ENCODE measurements at regions not wholly inside any gene's neighbourhood (a gene's known extent, or its start where the extent isn't known, plus 50 kb on each side); places are given as distances from the start of the nearest gene placed in this dataset.
"Not testable (repeated sequence)": the region's sequence is repeated elsewhere in the genome, so short reads cannot be mapped to it uniquely, and the experiment has no call there.

- Histone ChIP-seq H3K36me3 (ENCODE audit: control insufficient read depth in 4 of 4, insufficient read depth in 4 of 4, low read length in 4 of 4) (no peaks in the 10 kb centered on the region), H3K9me3 (ENCODE audit: control insufficient read depth in 4 of 4, insufficient read depth in 3 of 4, low read length in 3 of 4) (no peaks in the 10 kb centered on the region), H3K27me3 (ENCODE audit: control insufficient read depth in 3 of 3, insufficient read depth in 3 of 3, low read length in 2 of 3) (no peaks in the 10 kb centered on the region), H3K4me1 (ENCODE audit: control insufficient read depth in 5 of 5, insufficient read depth in 5 of 5, low read length in 5 of 5) (no peaks in the 10 kb centered on the region), H3K9ac (ENCODE audit: insufficient read depth in 1 of 2, low read length in 2 of 2) (no peak overlapping the region), H3K27ac (ENCODE audit: low read depth in 1 of 2, low read length in 1 of 2) (no peak overlapping the region), H3K4me3 (no peak overlapping the region)
- 83 to 89% methylated on average over 3 of the region's 3 CpGs for WGBS, 2 donors
- ATAC-seq (ENCODE audit: insufficient read depth, low FRiP score) = no peak
- no peak for TF ChIP-seq CTCF (IDR thresholded peaks at IDR 0.05; ENCODE audit: control extremely low read depth, extremely low read depth)
- DNase-seq = no peak
Observed at GRCh38 chr21:19198801-19199200, 795.2 kb upstream of the TMPRSS15 start.

- TF ChIP-seq CTCF (IDR thresholded peaks at IDR 0.05; ENCODE audit: control extremely low read depth, extremely low read depth) = no peak
- Histone ChIP-seq H3K4me1 (ENCODE audit: control insufficient read depth in 5 of 5, insufficient read depth in 5 of 5, low read length in 5 of 5) (no peaks in the 10 kb centered on the region), H3K27ac (ENCODE audit: low read depth in 1 of 2, low read length in 1 of 2) (no peak overlapping the region), H3K36me3 (ENCODE audit: control insufficient read depth in 4 of 4, insufficient read depth in 4 of 4, low read length in 4 of 4) (no peaks in the 10 kb centered on the region), H3K27me3 (ENCODE audit: control insufficient read depth in 3 of 3, insufficient read depth in 3 of 3, low read length in 2 of 3) (no peaks in the 10 kb centered on the region), H3K9ac (ENCODE audit: insufficient read depth in 1 of 2, low read length in 2 of 2) (no peak overlapping the region), H3K9me3 (ENCODE audit: control insufficient read depth in 4 of 4, insufficient read depth in 3 of 4, low read length in 3 of 4) (peaks cover 0 to 1% (median 0%) of the 10 kb centered on the region in 4 donors), H3K4me3 (no peak overlapping the region)
- DNase-seq (no peak), ATAC-seq (ENCODE audit: insufficient read depth, low FRiP score) (no peak)
Observed at GRCh38 chr21:19218163-19218562, 814.6 kb upstream of the TMPRSS15 start.

GRCh38 chr21:19224090-19224489, 820.5 kb upstream of the TMPRSS15 start:
- no peak overlapping the region for H3K27ac ChIP-seq (ENCODE audit: low read depth in 1 of 2, low read length in 1 of 2)
- WGBS, 2 donors = 87 to 90% methylated on average over 12 of the region's 12 CpGs
- H3K4me1 ChIP-seq (ENCODE audit: control insufficient read depth in 5 of 5, insufficient read depth in 5 of 5, low read length in 5 of 5) = no peaks in the 10 kb centered on the region
- H3K9ac ChIP-seq (ENCODE audit: insufficient read depth in 1 of 2, low read length in 2 of 2) = no peak overlapping the region
- ATAC-seq (ENCODE audit: insufficient read depth, low FRiP score) = no peak
- H3K4me3 ChIP-seq = no peak overlapping the region
- no peaks in the 10 kb centered on the region for H3K9me3 ChIP-seq (ENCODE audit: control insufficient read depth in 4 of 4, insufficient read depth in 3 of 4, low read length in 3 of 4)
- no peaks in the 10 kb centered on the region for H3K36me3 ChIP-seq (ENCODE audit: control insufficient read depth in 4 of 4, insufficient read depth in 4 of 4, low read length in 4 of 4)
- no peaks in the 10 kb centered on the region for H3K27me3 ChIP-seq (ENCODE audit: control insufficient read depth in 3 of 3, insufficient read depth in 3 of 3, low read length in 2 of 3)
- DNase-seq = no peak
- TF ChIP-seq CTCF (IDR thresholded peaks at IDR 0.05; ENCODE audit: control extremely low read depth, extremely low read depth) = no peak

- H3K9ac ChIP-seq (ENCODE audit: insufficient read depth in 1 of 2, low read length in 2 of 2) = no peak overlapping the region
- no peaks in the 10 kb centered on the region for H3K36me3 ChIP-seq (ENCODE audit: control insufficient read depth in 4 of 4, insufficient read depth in 4 of 4, low read length in 4 of 4)
- H3K4me3 ChIP-seq = no peak overlapping the region
- no peak for DNase-seq
- H3K27me3 ChIP-seq (ENCODE audit: control insufficient read depth in 3 of 3, insufficient read depth in 3 of 3, low read length in 2 of 3) = no peaks in the 10 kb centered on the region
- 60 to 77% methylated on average over 1 of the region's 1 CpG for WGBS, 2 donors
- H3K4me1 ChIP-seq (ENCODE audit: control insufficient read depth in 5 of 5, insufficient read depth in 5 of 5, low read length in 5 of 5) = no peaks in the 10 kb centered on the region
- no peaks in the 10 kb centered on the region for H3K9me3 ChIP-seq (ENCODE audit: control insufficient read depth in 4 of 4, insufficient read depth in 3 of 4, low read length in 3 of 4)
- no peak overlapping the region for H3K27ac ChIP-seq (ENCODE audit: low read depth in 1 of 2, low read length in 1 of 2)
- no peak for ATAC-seq (ENCODE audit: insufficient read depth, low FRiP score)
- TF ChIP-seq CTCF (IDR thresholded peaks at IDR 0.05; ENCODE audit: control extremely low read depth, extremely low read depth) = no peak
Observed at GRCh38 chr21:19228226-19228625, 824.6 kb upstream of the TMPRSS15 start.

- not testable (repeated sequence) for H3K4me3 ChIP-seq; ATAC-seq (ENCODE audit: insufficient read depth, low FRiP score); H3K36me3 ChIP-seq (ENCODE audit: control insufficient read depth in 4 of 4, insufficient read depth in 4 of 4, low read length in 4 of 4); H3K4me1 ChIP-seq (ENCODE audit: control insufficient read depth in 5 of 5, insufficient read depth in 5 of 5, low read length in 5 of 5); H3K9ac ChIP-seq (ENCODE audit: insufficient read depth in 1 of 2, low read length in 2 of 2); H3K27me3 ChIP-seq (ENCODE audit: control insufficient read depth in 3 of 3, insufficient read depth in 3 of 3, low read length in 2 of 3); H3K9me3 ChIP-seq (ENCODE audit: control insufficient read depth in 4 of 4, insufficient read depth in 3 of 4, low read length in 3 of 4); H3K27ac ChIP-seq (ENCODE audit: low read depth in 1 of 2, low read length in 1 of 2); DNase-seq
- 81 to 88% methylated on average over 12 of the region's 12 CpGs for WGBS, 2 donors
Observed at GRCh38 chr21:19233841-19234240, 830.3 kb upstream of the TMPRSS15 start.

Measured in lung (tissue), 11 donors.